H9 (cell line): ENCODE measurements at regions not wholly inside any gene's neighbourhood (a gene's known extent, or its start where the extent isn't known, plus 50 kb on each side); places are given as distances from the start of the nearest gene placed in this dataset.

Source experiments
- DNase-seq: peaks from one replicate; pipeline ENCODE4 v3.0.0-alpha.2; 2017
- H2AFZ ChIP-seq: one replicate; pipeline ENCODE4 v1.6.1; 2013; ENCODE audit warnings: mild to moderate bottlenecking, low read length, control low read depth, moderate library complexity
- H2AK5ac ChIP-seq: 2 replicates; pipeline ENCODE4 v1.6.1; 2013; ENCODE audit warnings: low read length, control low read depth, mixed read lengths; ENCODE audit not compliant: insufficient read length
- H2BK120ac ChIP-seq: one replicate; pipeline ENCODE4 v1.6.1; 2013; ENCODE audit warnings: low read depth, mild to moderate bottlenecking, low read length, control low read depth, inconsistent platforms; ENCODE audit not compliant: poor library complexity, severe bottlenecking
- H2BK12ac ChIP-seq: 2 replicates; pipeline ENCODE4 v1.6.1; 2013; ENCODE audit warnings: low read length, control low read depth, mixed read lengths, low read depth; ENCODE audit not compliant: insufficient read length
- H2BK15ac ChIP-seq: 2 replicates; pipeline ENCODE4 v1.6.1; 2013; ENCODE audit warnings: low read depth, low read length, control low read depth
- H2BK20ac ChIP-seq: one replicate; pipeline ENCODE4 v1.6.1; 2013; ENCODE audit warnings: low read depth, mild to moderate bottlenecking, low read length, control low read depth, inconsistent platforms; ENCODE audit not compliant: poor library complexity, severe bottlenecking
- H2BK5ac ChIP-seq: 2 replicates; pipeline ENCODE4 v1.6.1; 2013; ENCODE audit warnings: low read length, control low read depth, mixed read lengths; ENCODE audit not compliant: insufficient read length
- H3K14ac ChIP-seq: 2 replicates; pipeline ENCODE4 v1.6.1; 2013; ENCODE audit warnings: low read length, control low read depth; ENCODE audit not compliant: insufficient read depth
- H3K18ac ChIP-seq: 2 replicates; pipeline ENCODE4 v1.6.1; 2013; ENCODE audit warnings: low read depth, mild to moderate bottlenecking, mixed read lengths, low read length, control low read depth; ENCODE audit not compliant: insufficient read length
- H3K23ac ChIP-seq: 2 replicates; pipeline ENCODE4 v1.6.1; 2013; ENCODE audit warnings: low read length, control low read depth, mixed read lengths, low read depth; ENCODE audit not compliant: insufficient read length
- H3K23me2 ChIP-seq: 2 replicates; pipeline ENCODE4 v1.6.1; 2013; ENCODE audit warnings: low read depth, mild to moderate bottlenecking, mixed read lengths, low read length, control low read depth; ENCODE audit not compliant: insufficient read length, poor library complexity, severe bottlenecking
- H3K27ac ChIP-seq: 2 replicates; pipeline ENCODE4 v1.5.1; 2013; ENCODE audit warnings: low read length, control low read depth, mixed read lengths, low read depth; ENCODE audit not compliant: insufficient read length
- H3K27me3 ChIP-seq: 2 replicates; pipeline ENCODE4 v1.6.1; 2013; ENCODE audit warnings: low read length, control low read depth, inconsistent platforms; ENCODE audit not compliant: insufficient read depth
- H3K4ac ChIP-seq: 2 replicates; pipeline ENCODE4 v1.6.1; 2013; ENCODE audit warnings: low read depth, mild to moderate bottlenecking, control low read depth, inconsistent platforms, low read length, moderate library complexity
- H3K4me1 ChIP-seq: 2 replicates; pipeline ENCODE4 v1.6.1; 2013; ENCODE audit warnings: low read length, control low read depth, inconsistent platforms; ENCODE audit not compliant: insufficient read depth
- H3K4me2 ChIP-seq: 2 replicates; pipeline ENCODE4 v1.6.1; 2013; ENCODE audit warnings: low read length, control low read depth, mixed read lengths; ENCODE audit not compliant: insufficient read length, insufficient read depth
- H3K56ac ChIP-seq: 2 replicates; pipeline ENCODE4 v1.6.1; 2013; ENCODE audit warnings: low read depth, mild to moderate bottlenecking, mixed read lengths, low read length, control low read depth; ENCODE audit not compliant: insufficient read length
- H3K79me1 ChIP-seq: 2 replicates; pipeline ENCODE4 v1.6.1; 2013; ENCODE audit warnings: low read depth, mild to moderate bottlenecking, moderate library complexity, low read length, control low read depth, inconsistent platforms; ENCODE audit not compliant: insufficient read depth, poor library complexity, severe bottlenecking
- H3K79me2 ChIP-seq: 2 replicates; pipeline ENCODE4 v1.6.1; 2013; ENCODE audit warnings: low read length, control low read depth, inconsistent platforms; ENCODE audit not compliant: insufficient read depth
- H3K9ac ChIP-seq: 2 replicates; pipeline ENCODE4 v1.6.1; 2013; ENCODE audit warnings: low read length, control low read depth, mixed read lengths; ENCODE audit not compliant: insufficient read length; ENCODE audit errors: extremely low read depth
- H3K9me3 ChIP-seq: one replicate; pipeline ENCODE4 v1.6.1; 2013; ENCODE audit warnings: low read depth, low read length, inconsistent platforms; ENCODE audit not compliant: control insufficient read depth
- H3T11ph ChIP-seq: one replicate; pipeline ENCODE4 v1.6.1; 2013; ENCODE audit warnings: mild to moderate bottlenecking, low read length, control low read depth, inconsistent platforms
- H4K20me1 ChIP-seq: one replicate; pipeline ENCODE4 v1.6.1; 2013; ENCODE audit not compliant: control insufficient read depth, insufficient read length, insufficient read depth
- H4K5ac ChIP-seq: 2 replicates; pipeline ENCODE4 v1.6.1; 2013; ENCODE audit warnings: low read depth, mild to moderate bottlenecking, mixed read lengths, low read length, control low read depth; ENCODE audit not compliant: insufficient read length
- H4K8ac ChIP-seq: replicated peaks from 2 replicates; pipeline ENCODE4 v1.6.1; 2013; ENCODE audit warnings: low read length, control low read depth, mixed read lengths, low read depth; ENCODE audit not compliant: insufficient read length
- H4K91ac ChIP-seq: 2 replicates; pipeline ENCODE4 v1.6.1; 2013; ENCODE audit warnings: low read depth, mild to moderate bottlenecking, moderate library complexity, mixed read lengths, low read length, control low read depth; ENCODE audit not compliant: insufficient read length
- H3K27ac Mint-ChIP-seq, 3 experiments: 2 replicates in 2 of 3; 3 replicates in 1 of 3; pipeline ENCODE4 v1.8.0; 2020 to 2021; ENCODE audit warnings: mixed read lengths in 3 of 3, mild to moderate bottlenecking in 1 of 3, moderate library complexity in 1 of 3
- H3K27me3 Mint-ChIP-seq: 2 replicates; pipeline ENCODE4 v1.8.0; 2021; ENCODE audit warnings: low read depth, mild to moderate bottlenecking, moderate library complexity, mixed read lengths
- H3K36me3 Mint-ChIP-seq, 3 experiments: 2 replicates in 2 of 3; 3 replicates in 1 of 3; pipeline ENCODE4 v1.8.0; 2020 to 2021; ENCODE audit warnings: low read depth in 3 of 3, mixed read lengths in 3 of 3; ENCODE audit not compliant: insufficient read depth in 1 of 3
- H3K4me1 Mint-ChIP-seq, 2 experiments: 2 replicates each; pipeline ENCODE4 v1.8.0; 2020; ENCODE audit warnings: mixed read lengths in 2 of 2
- H3K4me3 Mint-ChIP-seq, 2 experiments: 2 replicates in 1 of 2; 3 replicates in 1 of 2; pipeline ENCODE4 v1.8.0; 2020 to 2021; ENCODE audit warnings: mild to moderate bottlenecking in 2 of 2, mixed read lengths in 2 of 2, moderate library complexity in 1 of 2
- H3K9me3 Mint-ChIP-seq, 2 experiments: 2 replicates in 1 of 2; 3 replicates in 1 of 2; pipeline ENCODE4 v1.8.0; 2020; ENCODE audit warnings: mild to moderate bottlenecking in 2 of 2, mixed read lengths in 2 of 2, moderate library complexity in 1 of 2
- WGBS: extraction: QIAGEN DNeasy Blood & Tissue Kit; methylation state at CpG from one replicate; pipeline ENCODE4 v1.1.7; 2013; ENCODE audit warnings: missing lambda C conversion rate, low lambda C conversion rate, mixed read lengths; ENCODE audit not compliant: insufficient read length; ENCODE audit errors: extremely low coverage; 5-methylcytosine and 5-hydroxymethylcytosine counted together
- TF ChIP-seq, protein P1 (sequence below): fragments of 200-600 bp; sonication (generic); conservative IDR thresholded peaks from 3 replicates; pipeline ENCODE4 v1.8.0; 2021; ENCODE audit warnings: antibody characterized with exemption, mild to moderate bottlenecking

DNA sequence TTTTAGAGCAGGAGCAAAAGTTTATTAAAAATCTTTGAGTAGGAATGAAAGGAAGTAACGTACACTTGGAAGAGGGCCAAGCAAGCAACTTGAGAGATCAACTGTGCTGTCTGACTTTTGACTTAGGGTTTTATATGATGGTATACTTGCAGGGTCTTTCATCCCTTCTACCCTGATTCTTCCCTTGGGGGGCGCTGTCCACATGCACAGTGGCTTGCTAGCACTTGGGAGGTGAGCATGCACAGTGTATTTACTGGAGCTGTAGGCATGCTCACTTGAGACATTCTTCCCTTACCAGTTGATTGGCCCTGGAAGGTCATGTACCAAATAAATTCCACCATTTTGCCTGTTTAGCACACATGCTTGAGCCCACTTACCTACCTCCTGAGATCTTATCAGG lies 1001.3 kb upstream of the ADGRL2 start:
- Histone ChIP-seq H3K4me2 (no peak overlapping the region), H3K27me3 (no peaks in the 10 kb centered on the region), H2AFZ (no peak overlapping the region), H2AK5ac (no peak overlapping the region), H3K79me1 (no peaks in the 10 kb centered on the region), H3T11ph (no peak overlapping the region), H4K91ac (no peak overlapping the region), H3K4me1 (no peaks in the 10 kb centered on the region), H4K20me1 (no peaks in the 10 kb centered on the region), H3K4ac (no peak overlapping the region), H2BK120ac (no peak overlapping the region), H3K27ac (no peak overlapping the region), H2BK15ac (no peak overlapping the region), H2BK20ac (no peak overlapping the region), H3K79me2 (no peaks in the 10 kb centered on the region), H3K14ac (no peak overlapping the region), H3K23ac (no peak overlapping the region), H3K9ac (no peak overlapping the region), H2BK12ac (no peak overlapping the region), H3K18ac (no peak overlapping the region), H3K9me3 (no peaks in the 10 kb centered on the region), H3K23me2 (no peaks in the 10 kb centered on the region), H4K8ac (no peak overlapping the region), H3K56ac (no peak overlapping the region), H4K5ac (no peak overlapping the region), H2BK5ac (no peak overlapping the region)
- no CpG with 5 or more reads among the region's 2 CpGs for WGBS
- H3K36me3 Mint-ChIP-seq = peaks cover 0 to 7% (median 0%) of the 10 kb centered on the region in 3 experiments; a peak in 2 of 7 replicates
- H3K4me1 Mint-ChIP-seq = no peaks in the 10 kb centered on the region
- TF ChIP-seq, protein P1, sequence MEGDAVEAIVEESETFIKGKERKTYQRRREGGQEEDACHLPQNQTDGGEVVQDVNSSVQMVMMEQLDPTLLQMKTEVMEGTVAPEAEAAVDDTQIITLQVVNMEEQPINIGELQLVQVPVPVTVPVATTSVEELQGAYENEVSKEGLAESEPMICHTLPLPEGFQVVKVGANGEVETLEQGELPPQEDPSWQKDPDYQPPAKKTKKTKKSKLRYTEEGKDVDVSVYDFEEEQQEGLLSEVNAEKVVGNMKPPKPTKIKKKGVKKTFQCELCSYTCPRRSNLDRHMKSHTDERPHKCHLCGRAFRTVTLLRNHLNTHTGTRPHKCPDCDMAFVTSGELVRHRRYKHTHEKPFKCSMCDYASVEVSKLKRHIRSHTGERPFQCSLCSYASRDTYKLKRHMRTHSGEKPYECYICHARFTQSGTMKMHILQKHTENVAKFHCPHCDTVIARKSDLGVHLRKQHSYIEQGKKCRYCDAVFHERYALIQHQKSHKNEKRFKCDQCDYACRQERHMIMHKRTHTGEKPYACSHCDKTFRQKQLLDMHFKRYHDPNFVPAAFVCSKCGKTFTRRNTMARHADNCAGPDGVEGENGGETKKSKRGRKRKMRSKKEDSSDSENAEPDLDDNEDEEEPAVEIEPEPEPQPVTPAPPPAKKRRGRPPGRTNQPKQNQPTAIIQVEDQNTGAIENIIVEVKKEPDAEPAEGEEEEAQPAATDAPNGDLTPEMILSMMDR = peak; percentile 76
- DNase-seq = peak; percentile 76
- no peak overlapping the region for H3K4me3 Mint-ChIP-seq
- no peaks in the 10 kb centered on the region for H3K27me3 Mint-ChIP-seq
- H3K9me3 Mint-ChIP-seq = peaks cover 0 to 1% of the 10 kb centered on the region in 2 experiments; a peak in 1 of 5 replicates
- no peak overlapping the region; a peak in 1 of 7 replicates for H3K27ac Mint-ChIP-seq
